ENCODE measurements at regions not wholly inside any gene's neighbourhood (a gene's known extent, or its start where the extent isn't known, plus 50 kb on each side); places are given as distances from the start of the nearest gene placed in this dataset.

- TF ChIP-seq CTCF (IDR thresholded peaks at IDR 0.05; ENCODE audit: extremely low read depth in 1 of 2, insufficient read depth in 1 of 2, low read depth in 1 of 2, low read length in 2 of 2) (no peak), EZH2 (IDR thresholded peaks at IDR 0.05; ENCODE audit: borderline replicate concordance, low read depth, low read length, severe bottlenecking) (no peak), POLR2A (IDR thresholded peaks at IDR 0.05; ENCODE audit: low read depth, low read length) (no peak), POLR2AphosphoS5 (IDR thresholded peaks at IDR 0.05; ENCODE audit: insufficient read depth, low read depth, low read length) (no peak), MAX (IDR thresholded peaks at IDR 0.05; ENCODE audit: insufficient read depth, insufficient read length) (no peak), MYC (IDR thresholded peaks at IDR 0.05; ENCODE audit: low read depth, low read length) (no peak), GATA2 (IDR thresholded peaks at IDR 0.05; ENCODE audit: insufficient read depth, insufficient read length, low read depth, low read length) (no peak)
Observed at GRCh38 chr5:154588091-154588774, 110.2 kb upstream of the HAND1 start.

Measured in endothelial cell of umbilical vein (primary cell).